HL-60 (cell line): ENCODE measurements at regions not wholly inside any gene's neighbourhood (a gene's known extent, or its start where the extent isn't known, plus 50 kb on each side); places are given as distances from the start of the nearest gene placed in this dataset.

Experiments
- CTCF ChIP-seq: IDR thresholded peaks from one replicate; pipeline ENCODE4 v1.5.1; 2011; ENCODE audit warnings: low read length, control low read depth, inconsistent platforms; ENCODE audit not compliant: insufficient read depth
- REST ChIP-seq: IDR thresholded peaks from 2 replicates; pipeline ENCODE4 v1.6.1; 2012; ENCODE audit warnings: low read depth; ENCODE audit not compliant: insufficient replicate concordance

- TF ChIP-seq REST (no peak), CTCF (no peak)
These were observed 227.4 kb downstream of the ESM1 start for GRCh38 chr5:54758038-54758437.
